HL-60 (cell line): ENCODE measurements at regions not wholly inside any gene's neighbourhood (a gene's known extent, or its start where the extent isn't known, plus 50 kb on each side); places are given as distances from the start of the nearest gene placed in this dataset.

Experiments used
- POLR2AphosphoS5 ChIP-seq: IDR thresholded peaks from 2 replicates; pipeline ENCODE4 v1.6.1; 2012; ENCODE audit warnings: low read depth
- TF ChIP-seq, protein P1 (sequence below): IDR thresholded peaks from one replicate; pipeline ENCODE4 v1.5.1; 2011; ENCODE audit warnings: low read length, control low read depth, inconsistent platforms; ENCODE audit not compliant: insufficient read depth
- TF ChIP-seq, protein P2 (sequence below): IDR thresholded peaks from 2 replicates; pipeline ENCODE4 v1.6.1; 2012; ENCODE audit warnings: low read depth; ENCODE audit not compliant: insufficient replicate concordance

DNA sequence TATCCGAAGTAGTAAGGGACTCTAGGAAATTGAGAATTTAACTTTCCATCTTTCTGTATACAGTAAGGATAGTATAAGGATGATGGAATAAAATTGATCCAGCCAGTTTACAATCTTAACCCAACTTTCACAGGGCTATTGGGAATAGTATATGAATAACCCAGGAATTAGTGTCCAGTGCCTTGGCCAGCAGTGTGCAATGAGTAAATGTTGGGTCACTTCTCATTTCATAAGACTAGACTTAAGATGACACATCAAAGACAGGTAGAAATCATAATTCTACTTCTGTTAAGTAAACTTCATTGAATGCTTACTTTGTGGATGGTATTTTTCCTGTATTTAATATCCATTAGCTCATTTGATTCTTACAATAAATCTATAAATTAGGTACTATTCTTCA is 949.6 kb upstream of the GOT2 start:
- TF ChIP-seq, protein P1, sequence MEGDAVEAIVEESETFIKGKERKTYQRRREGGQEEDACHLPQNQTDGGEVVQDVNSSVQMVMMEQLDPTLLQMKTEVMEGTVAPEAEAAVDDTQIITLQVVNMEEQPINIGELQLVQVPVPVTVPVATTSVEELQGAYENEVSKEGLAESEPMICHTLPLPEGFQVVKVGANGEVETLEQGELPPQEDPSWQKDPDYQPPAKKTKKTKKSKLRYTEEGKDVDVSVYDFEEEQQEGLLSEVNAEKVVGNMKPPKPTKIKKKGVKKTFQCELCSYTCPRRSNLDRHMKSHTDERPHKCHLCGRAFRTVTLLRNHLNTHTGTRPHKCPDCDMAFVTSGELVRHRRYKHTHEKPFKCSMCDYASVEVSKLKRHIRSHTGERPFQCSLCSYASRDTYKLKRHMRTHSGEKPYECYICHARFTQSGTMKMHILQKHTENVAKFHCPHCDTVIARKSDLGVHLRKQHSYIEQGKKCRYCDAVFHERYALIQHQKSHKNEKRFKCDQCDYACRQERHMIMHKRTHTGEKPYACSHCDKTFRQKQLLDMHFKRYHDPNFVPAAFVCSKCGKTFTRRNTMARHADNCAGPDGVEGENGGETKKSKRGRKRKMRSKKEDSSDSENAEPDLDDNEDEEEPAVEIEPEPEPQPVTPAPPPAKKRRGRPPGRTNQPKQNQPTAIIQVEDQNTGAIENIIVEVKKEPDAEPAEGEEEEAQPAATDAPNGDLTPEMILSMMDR: no peak
- TF ChIP-seq POLR2AphosphoS5: no peak
- TF ChIP-seq, protein P2, sequence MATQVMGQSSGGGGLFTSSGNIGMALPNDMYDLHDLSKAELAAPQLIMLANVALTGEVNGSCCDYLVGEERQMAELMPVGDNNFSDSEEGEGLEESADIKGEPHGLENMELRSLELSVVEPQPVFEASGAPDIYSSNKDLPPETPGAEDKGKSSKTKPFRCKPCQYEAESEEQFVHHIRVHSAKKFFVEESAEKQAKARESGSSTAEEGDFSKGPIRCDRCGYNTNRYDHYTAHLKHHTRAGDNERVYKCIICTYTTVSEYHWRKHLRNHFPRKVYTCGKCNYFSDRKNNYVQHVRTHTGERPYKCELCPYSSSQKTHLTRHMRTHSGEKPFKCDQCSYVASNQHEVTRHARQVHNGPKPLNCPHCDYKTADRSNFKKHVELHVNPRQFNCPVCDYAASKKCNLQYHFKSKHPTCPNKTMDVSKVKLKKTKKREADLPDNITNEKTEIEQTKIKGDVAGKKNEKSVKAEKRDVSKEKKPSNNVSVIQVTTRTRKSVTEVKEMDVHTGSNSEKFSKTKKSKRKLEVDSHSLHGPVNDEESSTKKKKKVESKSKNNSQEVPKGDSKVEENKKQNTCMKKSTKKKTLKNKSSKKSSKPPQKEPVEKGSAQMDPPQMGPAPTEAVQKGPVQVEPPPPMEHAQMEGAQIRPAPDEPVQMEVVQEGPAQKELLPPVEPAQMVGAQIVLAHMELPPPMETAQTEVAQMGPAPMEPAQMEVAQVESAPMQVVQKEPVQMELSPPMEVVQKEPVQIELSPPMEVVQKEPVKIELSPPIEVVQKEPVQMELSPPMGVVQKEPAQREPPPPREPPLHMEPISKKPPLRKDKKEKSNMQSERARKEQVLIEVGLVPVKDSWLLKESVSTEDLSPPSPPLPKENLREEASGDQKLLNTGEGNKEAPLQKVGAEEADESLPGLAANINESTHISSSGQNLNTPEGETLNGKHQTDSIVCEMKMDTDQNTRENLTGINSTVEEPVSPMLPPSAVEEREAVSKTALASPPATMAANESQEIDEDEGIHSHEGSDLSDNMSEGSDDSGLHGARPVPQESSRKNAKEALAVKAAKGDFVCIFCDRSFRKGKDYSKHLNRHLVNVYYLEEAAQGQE: no peak
